ENCODE measurements at regions not wholly inside any gene's neighbourhood (a gene's known extent, or its start where the extent isn't known, plus 50 kb on each side); places are given as distances from the start of the nearest gene placed in this dataset.
"Not testable (repeated sequence)": the region's sequence is repeated elsewhere in the genome, so short reads cannot be mapped to it uniquely, and the experiment has no call there.

- peak; percentile 62 for DNase-seq (ENCODE audit: low spot score)
These were observed 163.4 kb upstream of the CIBAR2 start for GRCh38 chr16:85275533-85276249.

GRCh38 chr16:85276258-85276657 lies 164.0 kb upstream of the CIBAR2 start:
- no peak for DNase-seq (ENCODE audit: low spot score)

GRCh38 chr16:85276721-85277120 lies 164.4 kb upstream of the CIBAR2 start:
- DNase-seq (ENCODE audit: low spot score), result no peak

GRCh38 chr16:85278839-85279238 lies 166.6 kb upstream of the CIBAR2 start:
- DNase-seq (ENCODE audit: low spot score), result no peak

- no peak for DNase-seq (ENCODE audit: low spot score)
These were observed 167.1 kb upstream of the CIBAR2 start for GRCh38 chr16:85279402-85279801.

- DNase-seq (ENCODE audit: low spot score), result peak; percentile 63
These were observed 167.7 kb upstream of the CIBAR2 start for GRCh38 chr16:85279825-85280545.

- DNase-seq (ENCODE audit: low spot score), result no peak
These were observed 168.9 kb upstream of the CIBAR2 start for GRCh38 chr16:85281181-85281580.

- no peak for DNase-seq (ENCODE audit: low spot score)
These were observed 170.6 kb upstream of the CIBAR2 start for GRCh38 chr16:85282842-85283241.

- no peak for DNase-seq (ENCODE audit: low spot score)
These were observed 171.2 kb upstream of the CIBAR2 start for GRCh38 chr16:85283305-85284050.

GRCh38 chr16:85284141-85284817 lies 172.0 kb upstream of the CIBAR2 start:
- peak; percentile 36 for DNase-seq (ENCODE audit: low spot score)

GRCh38 chr16:85285681-85286065 lies 173.4 kb upstream of the CIBAR2 start:
- DNase-seq (ENCODE audit: low spot score), result peak; percentile 75

GRCh38 chr16:85286066-85286831 lies 174.0 kb upstream of the CIBAR2 start:
- peak; percentile 92 for DNase-seq (ENCODE audit: low spot score)

- DNase-seq (ENCODE audit: low spot score), result peak; percentile 66
These were observed 174.9 kb upstream of the CIBAR2 start for GRCh38 chr16:85286951-85287814.

- DNase-seq (ENCODE audit: low spot score), result not testable (repeated sequence)
These were observed 175.5 kb upstream of the CIBAR2 start for GRCh38 chr16:85287815-85288109.

GRCh38 chr16:85288341-85288868 lies 176.1 kb upstream of the CIBAR2 start:
- DNase-seq (ENCODE audit: low spot score), result no peak

GRCh38 chr16:85288869-85289660 lies 176.8 kb upstream of the CIBAR2 start:
- DNase-seq (ENCODE audit: low spot score), result no peak

GRCh38 chr16:85289760-85290625 lies 177.7 kb upstream of the CIBAR2 start:
- DNase-seq (ENCODE audit: low spot score), result no peak

GRCh38 chr16:85290626-85291301 lies 178.5 kb upstream of the CIBAR2 start:
- DNase-seq (ENCODE audit: low spot score), result no peak
